WI38 (cell line): ENCODE measurements at regions not wholly inside any gene's neighbourhood (a gene's known extent, or its start where the extent isn't known, plus 50 kb on each side); places are given as distances from the start of the nearest gene placed in this dataset.

Experiments used
- H3K4me3 ChIP-seq: 2 replicates; pipeline ENCODE4 v1.5.1; 2011; ENCODE audit warnings: low read depth, mild to moderate bottlenecking, control low read depth, low read length
- TF ChIP-seq, protein P1 (sequence below): IDR thresholded peaks from 2 replicates; pipeline ENCODE4 v1.5.1; 2012; ENCODE audit warnings: low read depth, mild to moderate bottlenecking, control low read depth, low read length

DNA sequence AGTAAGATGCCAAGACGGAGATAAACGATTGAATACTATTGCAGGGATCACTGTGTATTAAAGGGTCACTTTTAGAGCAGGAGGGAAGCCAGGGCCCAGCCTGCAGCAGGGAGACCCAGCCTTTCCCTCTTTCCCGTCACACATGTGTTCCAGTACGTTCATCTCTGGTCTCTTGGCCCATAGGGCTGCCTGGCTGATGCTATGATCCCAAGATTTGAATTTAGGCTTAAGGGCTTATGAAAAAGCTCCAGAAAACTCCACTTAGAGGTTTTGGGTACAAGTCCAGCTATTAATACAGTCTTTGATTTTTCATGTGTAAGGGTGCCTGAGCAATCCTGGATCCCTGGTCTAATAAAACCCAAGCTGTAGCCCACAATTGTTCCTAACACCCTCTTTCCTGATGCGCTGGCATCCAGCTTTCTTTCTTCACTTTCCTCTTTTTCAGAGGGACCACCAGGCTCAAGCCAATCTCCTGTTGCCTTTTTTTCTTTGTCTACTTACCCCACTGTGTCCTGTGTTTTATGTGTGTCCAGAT lies 359.6 kb upstream of the USP24 start:
- TF ChIP-seq, protein P1, sequence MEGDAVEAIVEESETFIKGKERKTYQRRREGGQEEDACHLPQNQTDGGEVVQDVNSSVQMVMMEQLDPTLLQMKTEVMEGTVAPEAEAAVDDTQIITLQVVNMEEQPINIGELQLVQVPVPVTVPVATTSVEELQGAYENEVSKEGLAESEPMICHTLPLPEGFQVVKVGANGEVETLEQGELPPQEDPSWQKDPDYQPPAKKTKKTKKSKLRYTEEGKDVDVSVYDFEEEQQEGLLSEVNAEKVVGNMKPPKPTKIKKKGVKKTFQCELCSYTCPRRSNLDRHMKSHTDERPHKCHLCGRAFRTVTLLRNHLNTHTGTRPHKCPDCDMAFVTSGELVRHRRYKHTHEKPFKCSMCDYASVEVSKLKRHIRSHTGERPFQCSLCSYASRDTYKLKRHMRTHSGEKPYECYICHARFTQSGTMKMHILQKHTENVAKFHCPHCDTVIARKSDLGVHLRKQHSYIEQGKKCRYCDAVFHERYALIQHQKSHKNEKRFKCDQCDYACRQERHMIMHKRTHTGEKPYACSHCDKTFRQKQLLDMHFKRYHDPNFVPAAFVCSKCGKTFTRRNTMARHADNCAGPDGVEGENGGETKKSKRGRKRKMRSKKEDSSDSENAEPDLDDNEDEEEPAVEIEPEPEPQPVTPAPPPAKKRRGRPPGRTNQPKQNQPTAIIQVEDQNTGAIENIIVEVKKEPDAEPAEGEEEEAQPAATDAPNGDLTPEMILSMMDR: no peak
- no peak overlapping the region for H3K4me3 ChIP-seq

DNA sequence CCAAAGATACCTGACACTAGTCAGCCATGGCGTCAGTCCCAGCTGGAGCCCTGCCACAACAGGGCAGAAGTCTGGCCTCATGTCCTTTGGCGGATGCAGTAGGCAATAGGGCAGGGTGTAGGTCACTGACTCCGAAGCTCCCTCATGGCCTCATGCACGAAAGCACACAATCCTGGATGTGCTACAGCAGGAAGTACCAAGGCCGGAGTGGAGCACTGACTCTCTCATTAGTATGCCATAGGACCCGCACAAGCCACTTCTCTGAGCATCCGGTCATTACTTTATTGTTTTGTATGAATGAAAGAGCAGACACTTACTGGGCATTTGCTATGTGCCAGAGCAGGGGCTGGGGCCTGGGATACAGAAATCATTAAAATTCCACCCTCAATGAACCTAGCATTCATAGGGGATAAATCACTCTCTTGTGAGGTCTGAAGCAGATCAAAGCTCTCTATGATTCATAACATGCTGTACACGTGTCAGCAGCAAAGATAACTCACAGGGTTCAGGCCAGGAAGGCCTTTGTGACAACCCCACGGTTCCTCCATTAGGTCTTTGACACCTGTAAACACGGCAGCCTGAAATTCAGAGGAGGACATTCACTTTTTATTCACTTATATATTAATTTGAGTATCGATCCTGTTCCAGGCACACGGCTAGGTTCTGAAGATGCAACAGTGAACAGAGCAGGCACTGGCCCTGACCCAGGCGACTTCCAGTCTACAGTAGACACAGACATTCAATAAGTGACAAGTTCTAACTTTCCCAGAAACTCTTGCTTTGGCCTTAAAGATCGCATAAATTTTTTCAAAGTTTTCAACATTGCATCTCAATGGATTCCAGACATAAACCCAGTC lies 357.9 kb upstream of the USP24 start:
- TF ChIP-seq, protein P1: no peak
- no peak overlapping the region for H3K4me3 ChIP-seq

DNA sequence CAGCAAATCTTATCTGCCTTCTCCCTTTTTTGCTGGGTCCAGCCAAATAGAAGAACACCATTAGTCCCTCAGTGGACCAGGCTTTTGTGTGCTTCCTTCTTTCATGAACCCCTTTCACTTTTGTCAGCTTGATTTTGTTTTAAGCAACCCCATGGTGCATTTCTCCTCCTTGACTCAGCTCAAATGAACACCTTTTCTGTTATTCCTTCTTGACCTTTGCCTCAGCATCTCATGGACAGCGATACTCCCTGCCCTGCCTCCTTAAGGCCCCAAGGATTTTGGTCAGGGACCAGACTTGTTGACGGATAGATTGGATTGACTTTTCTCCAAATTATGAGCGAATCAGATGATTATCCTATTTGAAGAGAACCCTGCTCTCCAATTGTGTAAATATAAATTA lies 356.6 kb upstream of the USP24 start:
- TF ChIP-seq, protein P1: no peak
- H3K4me3 ChIP-seq: no peak overlapping the region

DNA sequence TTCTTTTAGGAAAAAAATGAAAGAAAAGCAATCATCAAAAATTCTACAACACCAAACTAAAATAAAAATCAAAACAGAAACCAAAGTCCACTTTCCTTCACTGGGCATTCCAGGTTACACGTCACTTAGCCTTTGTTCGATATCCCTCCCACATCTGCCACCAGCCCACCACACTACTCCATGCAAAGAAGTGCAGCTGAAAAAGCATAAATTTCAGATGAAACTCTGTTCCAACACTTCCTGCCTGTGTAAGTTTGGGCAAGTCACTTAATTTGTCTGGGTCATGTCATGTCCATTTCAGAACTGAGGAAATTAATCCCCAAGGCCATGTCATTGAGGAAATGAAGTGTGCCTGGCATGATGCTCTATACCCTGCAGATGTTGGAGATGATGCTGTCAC lies 354.3 kb upstream of the USP24 start:
- H3K4me3 ChIP-seq: no peak overlapping the region
- TF ChIP-seq, protein P1: no peak

DNA sequence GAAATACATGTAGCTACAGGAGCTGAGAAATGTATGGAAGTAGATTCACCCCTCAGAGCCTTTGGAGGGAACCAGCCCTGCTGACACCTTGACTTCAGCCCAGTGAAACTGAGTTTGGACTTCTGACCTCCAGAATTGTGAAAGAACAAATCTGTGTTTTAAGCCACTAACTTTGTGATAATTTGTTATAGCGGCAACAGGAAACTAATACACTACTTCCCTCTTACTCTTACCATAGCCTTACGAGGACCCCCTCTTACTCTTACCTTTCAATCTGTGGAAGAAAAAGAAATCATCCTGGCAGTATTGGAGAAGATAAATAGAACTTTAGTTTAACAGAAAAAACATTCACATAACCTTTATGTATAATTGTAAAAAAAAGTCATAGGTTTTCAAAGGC lies 353.6 kb upstream of the USP24 start:
- no peak overlapping the region for H3K4me3 ChIP-seq
- TF ChIP-seq, protein P1: no peak

DNA sequence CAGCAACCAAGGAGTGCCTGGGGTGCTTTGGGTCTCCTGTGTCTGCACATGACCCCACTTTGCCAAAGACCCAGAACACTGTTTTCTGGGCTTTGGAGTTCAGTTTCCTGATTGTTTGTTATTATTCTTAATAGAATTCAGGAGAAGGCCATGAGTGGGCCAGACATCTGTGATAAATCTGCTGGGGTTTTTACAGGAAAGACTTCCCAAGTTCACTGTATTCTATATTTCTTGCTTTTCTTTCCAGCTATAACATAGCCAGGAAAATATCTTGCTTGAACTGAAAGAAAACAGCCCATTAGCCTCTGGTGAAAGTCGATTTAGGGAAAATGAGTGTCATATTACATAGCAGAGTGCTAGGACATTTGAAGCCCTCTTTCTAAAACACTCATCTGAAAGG lies 345.1 kb upstream of the USP24 start:
- no peak overlapping the region for H3K4me3 ChIP-seq

DNA sequence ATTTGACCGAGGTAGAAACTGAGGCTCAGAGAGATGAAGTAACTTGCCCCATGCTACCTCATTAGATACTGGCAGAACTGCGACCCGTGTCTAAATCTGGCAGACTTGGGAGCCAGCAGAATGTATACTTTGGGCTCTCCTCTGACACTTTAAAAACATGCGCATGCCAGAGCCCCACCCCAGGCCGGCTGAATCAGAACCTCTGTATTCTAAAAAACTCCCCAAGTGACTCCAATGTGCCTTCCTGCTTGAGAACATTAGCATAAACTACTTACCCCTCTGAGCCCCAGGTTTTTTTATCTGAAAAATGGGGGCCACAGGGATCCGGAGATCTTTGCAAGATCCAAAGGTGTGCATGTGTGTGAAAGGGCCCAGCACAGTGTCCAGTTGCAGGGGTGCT lies 344.7 kb upstream of the USP24 start:
- no peak overlapping the region for H3K4me3 ChIP-seq
- TF ChIP-seq, protein P1: no peak

More for the DNA sequence above, 345.1 kb upstream of the USP24 start:
- TF ChIP-seq, protein P1: no peak
